CD1c-positive myeloid dendritic cell (primary cell): ENCODE measurements at regions not wholly inside any gene's neighbourhood (a gene's known extent, or its start where the extent isn't known, plus 50 kb on each side); places are given as distances from the start of the nearest gene placed in this dataset.
"Not testable (repeated sequence)": the region's sequence is repeated elsewhere in the genome, so short reads cannot be mapped to it uniquely, and the experiment has no call there.

Experiments used
- DNase-seq: peaks from one replicate; pipeline ENCODE4 v3.0.0-alpha.2; 2016; ENCODE audit errors: extremely low spot score

DNA sequence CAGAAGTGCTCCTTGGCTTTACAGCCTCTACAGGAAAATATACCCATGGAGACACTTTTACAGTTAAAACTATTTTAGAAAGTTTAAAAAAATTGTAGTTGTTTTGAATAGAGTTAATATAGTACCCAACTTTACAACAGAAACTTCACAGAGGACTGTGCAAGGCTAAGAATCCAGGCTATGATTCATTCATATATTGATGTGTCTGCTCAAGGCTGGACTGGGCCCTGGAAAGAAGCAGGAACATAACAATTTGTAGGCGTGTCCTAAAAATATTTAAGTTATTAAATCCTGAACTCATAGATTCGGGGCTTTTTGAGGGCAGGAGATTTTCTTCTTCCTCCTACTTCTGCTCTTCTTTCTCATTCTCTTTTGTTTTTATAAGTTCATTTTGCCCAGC lies 291.5 kb upstream of the CCDC179 start:
- no peak for DNase-seq

DNA sequence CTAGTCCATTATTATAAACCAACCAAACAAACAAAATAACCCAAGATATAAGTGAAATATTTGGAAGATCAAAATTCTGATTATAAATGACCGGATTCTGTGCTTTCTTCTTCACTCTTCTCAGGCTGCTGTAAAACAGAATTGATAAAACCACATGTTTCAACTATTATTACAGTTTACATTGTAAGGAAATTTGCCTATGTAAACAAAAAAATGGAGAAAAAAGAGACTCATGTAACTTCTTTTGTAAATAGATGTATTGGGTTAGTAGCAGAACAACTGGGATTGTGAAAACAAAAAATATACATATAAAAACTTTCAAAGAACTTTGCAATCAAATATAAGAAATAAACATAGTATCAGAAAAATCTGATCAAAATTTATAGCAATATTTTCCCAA lies 295.2 kb upstream of the CCDC179 start:
- DNase-seq = no peak

DNA sequence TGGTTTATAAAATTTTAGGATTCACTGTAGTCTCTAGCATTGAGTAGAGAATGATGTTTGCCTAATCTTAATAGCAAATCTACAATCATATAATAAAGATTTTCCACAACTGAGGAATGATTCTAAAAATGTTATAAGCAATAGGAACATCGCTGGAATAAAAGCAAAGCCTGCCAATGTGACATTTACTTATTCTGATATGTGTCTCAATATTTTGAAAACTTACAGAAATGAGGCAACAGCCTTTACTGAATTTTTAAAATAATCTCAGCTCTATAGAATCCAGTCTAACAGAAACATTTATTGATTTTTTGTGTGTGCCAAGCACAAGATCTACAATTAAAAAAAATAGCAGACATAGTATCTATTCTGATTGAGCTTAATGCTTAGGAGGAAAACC lies 303.7 kb upstream of the CCDC179 start:
- no peak for DNase-seq

GRCh38 chr11:23166376-23166775 lies 306.1 kb upstream of the CCDC179 start:
- DNase-seq = no peak

DNA sequence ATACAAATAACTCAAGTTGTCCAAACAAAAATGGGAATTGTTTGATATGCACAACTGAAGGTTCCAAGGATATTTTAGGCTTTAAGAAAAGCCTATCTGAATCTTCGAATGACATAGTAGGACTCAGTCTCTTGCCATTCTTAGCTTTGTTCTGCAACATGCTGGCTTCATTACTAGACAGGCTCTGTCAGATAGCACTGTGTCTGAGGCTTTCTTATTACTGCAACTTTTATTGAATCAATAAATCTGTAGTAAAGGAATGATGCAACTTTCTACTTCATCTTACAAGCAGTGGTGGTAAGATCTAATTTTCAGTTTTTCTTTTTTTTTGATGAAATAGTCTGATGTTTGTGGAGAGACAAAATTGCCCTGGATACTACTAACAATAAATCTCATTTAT lies 319.3 kb upstream of the CCDC179 start:
- DNase-seq = no peak

- DNase-seq = no peak
These were observed 320.9 kb upstream of the CCDC179 start for GRCh38 chr11:23181022-23181807.

DNA sequence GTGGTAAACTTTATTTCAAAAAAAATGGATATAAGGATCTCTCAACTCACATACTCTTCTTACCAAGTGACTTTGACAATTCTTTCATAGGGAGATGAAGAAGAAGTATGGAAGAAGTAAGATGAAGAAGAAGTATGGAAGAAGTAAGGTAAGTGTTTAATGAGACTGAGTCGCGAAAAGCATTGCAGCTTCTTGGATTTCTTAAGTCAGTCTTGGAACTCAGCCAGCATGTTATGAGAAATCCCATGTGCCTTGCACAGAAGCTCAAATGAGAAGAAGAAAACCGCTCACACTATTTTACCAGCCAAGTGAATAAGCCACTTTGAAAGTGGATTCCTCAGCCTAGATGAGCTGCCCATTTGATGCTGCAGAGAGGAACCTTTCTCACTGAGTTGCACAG lies 332.0 kb upstream of the CCDC179 start:
- DNase-seq = no peak

- no peak for DNase-seq
These were observed 341.8 kb upstream of the CCDC179 start for GRCh38 chr11:23201936-23202522.

DNA sequence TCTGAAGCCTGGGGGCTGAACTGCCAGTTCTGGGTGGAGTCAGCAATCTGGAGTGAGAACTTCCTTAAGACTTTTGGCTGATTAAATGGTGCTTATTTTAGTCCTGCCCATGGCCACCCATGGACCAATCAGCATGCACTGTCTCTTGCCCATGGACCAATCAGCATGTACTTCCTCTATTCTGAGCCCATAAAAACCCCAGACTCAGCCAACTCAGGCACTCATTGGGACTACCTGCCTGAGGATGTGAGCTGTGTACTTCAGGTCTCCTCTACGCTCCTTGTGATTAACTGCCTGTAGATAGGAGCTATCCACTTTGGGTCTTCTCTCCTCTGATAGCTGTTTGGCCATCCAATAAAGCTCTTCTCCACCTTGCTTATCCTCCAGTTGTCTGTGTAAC lies 342.3 kb upstream of the CCDC179 start:
- no peak for DNase-seq

DNA sequence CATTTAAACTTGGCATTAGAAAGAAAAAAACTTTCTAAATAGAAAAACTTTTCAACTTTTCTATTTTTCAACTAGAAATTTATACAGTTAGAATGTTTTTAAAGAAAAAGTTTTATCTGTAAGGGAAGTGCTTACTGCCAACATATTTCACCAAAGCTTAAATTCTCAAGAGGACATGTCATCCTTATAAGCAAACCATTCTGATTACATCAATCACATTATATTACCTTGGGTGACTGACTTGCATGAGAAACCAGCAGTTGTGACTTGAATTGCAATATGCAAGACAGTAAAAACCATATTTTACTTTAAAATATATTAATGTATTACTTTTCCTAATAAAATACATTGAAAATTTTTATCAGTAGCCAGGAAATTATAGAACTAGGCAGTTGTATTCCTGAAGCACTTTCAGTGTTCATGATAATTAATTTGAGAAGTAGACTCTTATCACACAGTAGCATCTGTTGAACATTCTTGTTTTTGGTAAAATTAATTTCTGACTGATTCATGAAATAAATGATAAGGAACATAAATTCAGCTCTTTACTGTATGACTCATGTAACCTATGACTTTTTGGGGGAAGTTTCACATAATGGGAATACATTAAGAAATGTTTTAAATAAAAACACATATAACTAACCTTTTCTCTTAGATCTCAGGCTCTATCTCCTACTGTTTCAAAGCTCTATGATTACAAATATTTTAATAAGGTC lies 345.0 kb upstream of the CCDC179 start:
- DNase-seq = no peak

DNA sequence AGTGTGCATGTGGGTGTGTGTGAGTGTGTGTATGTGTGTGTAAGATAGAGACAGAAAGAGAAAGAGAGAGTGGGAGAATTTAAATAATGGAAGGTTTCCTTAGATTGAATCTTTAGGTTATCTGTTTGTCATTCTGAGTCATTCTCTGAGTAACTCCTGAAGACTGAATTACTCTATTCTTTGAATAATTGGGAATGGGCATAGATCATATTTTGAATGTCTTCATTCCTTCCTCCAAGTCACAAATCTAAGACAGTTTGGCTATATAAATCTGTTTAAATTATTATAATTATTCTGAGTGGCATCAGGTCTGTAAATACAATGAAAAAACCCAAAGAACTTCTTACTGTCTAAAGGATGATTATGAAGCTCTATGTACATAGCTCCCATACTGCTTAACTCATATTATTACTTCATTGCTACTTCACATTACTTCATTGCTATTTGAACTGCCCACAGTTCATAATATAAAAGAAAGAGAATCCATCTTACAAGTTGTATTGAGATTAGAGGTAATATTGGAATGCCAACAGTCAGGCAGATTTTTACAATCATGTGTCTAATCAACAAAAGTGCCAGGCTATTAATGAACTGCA lies 346.6 kb upstream of the CCDC179 start:
- no peak for DNase-seq

DNA sequence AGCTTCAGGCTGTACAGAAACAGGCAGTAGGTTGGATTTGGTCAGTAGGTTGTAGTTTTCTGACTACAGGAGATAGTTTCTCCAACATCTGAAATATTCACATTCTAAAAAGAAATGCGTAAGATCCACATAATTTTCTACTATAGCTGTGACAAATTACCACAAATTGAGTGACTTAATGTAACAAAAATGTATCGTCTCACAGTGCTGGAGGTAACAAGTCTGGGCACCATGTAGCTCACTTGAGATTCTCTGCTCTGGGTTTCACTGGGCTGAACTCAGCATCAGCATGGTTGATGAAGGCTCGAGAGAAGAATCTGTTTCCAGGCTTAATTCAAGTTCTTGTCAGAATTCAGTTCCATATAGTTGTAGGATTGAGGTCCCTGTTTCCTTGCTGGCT lies 350.9 kb upstream of the CCDC179 start:
- no peak for DNase-seq

DNA sequence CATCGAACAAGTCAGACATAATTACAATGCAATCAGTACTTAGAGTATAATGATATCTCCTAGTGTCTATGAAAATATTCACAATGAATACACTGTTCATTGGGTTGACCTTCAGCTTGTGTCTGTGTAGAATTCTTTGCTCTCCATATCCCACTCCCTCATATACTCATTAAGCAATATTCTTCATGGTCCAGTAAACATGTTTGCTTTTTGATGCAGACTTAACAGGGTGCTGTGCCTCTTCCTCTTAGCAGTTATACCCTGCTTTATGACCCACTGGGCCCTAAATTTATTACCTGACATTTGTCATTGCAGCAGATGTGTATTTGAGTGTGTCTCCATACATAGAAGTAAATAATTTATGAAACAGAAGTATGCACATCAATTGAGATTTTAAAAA lies 352.5 kb upstream of the CCDC179 start:
- no peak for DNase-seq

DNA sequence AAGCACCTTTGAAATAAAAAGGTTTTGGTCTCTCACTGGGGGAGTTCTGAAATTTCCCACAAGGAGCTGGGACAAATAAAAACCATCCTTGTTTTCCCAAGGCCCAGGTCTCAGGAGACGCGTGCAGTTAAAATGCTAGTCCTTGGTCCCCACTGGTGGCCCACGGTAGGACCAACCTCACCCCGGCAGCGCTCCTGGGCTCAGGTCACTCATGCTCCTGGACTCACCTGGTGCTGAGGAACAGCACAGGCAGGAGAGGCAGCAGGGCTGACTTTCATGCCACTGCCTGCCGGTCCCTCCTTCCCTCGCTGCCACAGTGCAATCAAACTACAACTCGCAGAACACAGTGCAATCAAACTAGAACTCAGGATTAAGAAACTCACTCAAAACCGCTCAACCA lies 356.8 kb upstream of the CCDC179 start:
- no peak for DNase-seq

GRCh38 chr11:23220086-23220485 lies 359.8 kb upstream of the CCDC179 start:
- DNase-seq = not testable (repeated sequence)

DNA sequence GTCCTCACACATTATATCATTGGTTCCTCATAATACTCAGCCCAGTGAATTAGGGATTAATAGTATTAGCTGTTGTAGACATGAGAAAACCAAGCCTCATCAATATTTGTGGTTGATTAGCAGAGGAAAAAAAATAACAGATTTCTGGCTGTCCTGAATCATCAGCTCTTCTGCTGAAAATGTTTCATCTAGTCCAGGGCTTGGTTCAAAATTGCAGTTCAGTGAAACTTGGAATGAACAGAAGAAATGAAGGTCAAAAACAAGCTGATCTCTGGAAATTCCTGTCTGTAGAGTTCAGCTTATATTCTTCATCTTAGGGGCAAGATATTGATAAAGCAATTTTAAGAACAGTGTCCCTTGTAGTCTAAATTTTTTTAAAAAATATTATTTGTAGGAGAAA lies 361.1 kb upstream of the CCDC179 start:
- no peak for DNase-seq

DNA sequence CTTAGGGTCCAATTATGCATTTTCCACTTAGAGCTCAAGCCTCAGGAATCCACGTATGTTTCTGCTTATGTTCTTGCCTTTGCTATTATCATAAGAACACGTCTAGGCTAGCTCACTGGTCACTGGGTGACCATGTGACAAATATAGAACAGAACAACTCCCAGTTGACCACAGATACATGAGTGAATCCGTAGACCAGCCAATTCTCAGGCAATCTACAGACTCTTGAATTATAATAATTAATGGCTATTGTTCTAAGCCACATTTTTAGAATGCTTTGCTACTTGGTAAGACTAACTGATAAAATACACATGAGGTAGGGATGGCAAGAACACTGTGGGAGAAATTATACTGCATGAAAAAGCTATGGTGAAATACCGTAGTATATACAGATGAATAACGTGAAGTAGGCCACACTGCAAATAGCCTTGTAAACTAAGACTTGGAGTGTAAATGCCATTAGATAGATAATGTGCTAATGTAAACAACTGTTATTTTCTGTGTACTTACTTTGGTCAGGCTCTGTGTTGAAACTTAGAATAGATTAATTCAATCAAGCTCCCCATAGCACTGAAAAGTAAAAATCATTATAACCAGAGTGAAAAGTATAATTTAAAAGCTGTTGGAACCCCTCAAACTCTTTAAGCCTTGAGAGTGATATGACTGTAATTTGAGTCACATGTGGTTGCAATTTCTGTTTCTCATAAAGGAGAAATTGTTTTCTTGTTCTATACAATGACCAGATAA lies 366.2 kb upstream of the CCDC179 start:
- no peak for DNase-seq

DNA sequence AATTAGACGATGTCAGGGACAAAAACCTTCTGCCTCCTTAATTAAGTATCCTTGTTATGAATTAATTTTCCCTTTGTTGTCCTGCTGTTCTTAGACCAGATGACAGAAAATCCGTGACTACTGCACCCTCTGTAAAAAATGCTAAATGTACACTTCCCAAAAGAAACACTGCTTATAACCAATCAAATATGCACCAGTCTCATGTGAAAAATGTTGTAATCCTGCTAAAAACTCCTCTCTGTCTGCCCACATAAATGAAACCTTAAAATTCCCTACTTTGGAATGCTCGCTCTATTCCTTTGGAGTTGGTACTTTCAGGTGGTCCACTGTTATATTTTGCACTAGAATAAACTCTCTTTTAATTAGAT lies 366.8 kb upstream of the CCDC179 start:
- DNase-seq = no peak

- DNase-seq = no peak
These were observed 372.4 kb upstream of the CCDC179 start for GRCh38 chr11:23232652-23233051.

DNA sequence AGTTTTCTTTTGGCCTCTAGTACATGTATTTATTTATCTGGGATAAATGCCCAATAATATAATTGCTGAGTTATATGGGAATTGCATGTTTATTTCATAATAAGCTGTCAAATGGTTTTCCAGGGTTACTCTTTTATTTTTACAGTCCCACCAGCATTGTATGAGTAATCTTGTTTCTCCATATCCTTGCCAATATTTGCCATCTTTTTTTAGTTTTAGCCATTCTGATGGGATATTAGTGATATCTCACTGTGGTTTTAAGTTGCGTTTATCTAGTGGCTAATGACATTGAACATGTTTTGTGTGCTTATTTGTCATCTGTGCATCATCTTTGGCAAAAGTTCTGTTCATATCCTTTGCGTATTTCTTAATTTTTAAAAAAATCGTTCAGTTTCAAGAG lies 372.8 kb upstream of the CCDC179 start:
- DNase-seq = no peak

DNA sequence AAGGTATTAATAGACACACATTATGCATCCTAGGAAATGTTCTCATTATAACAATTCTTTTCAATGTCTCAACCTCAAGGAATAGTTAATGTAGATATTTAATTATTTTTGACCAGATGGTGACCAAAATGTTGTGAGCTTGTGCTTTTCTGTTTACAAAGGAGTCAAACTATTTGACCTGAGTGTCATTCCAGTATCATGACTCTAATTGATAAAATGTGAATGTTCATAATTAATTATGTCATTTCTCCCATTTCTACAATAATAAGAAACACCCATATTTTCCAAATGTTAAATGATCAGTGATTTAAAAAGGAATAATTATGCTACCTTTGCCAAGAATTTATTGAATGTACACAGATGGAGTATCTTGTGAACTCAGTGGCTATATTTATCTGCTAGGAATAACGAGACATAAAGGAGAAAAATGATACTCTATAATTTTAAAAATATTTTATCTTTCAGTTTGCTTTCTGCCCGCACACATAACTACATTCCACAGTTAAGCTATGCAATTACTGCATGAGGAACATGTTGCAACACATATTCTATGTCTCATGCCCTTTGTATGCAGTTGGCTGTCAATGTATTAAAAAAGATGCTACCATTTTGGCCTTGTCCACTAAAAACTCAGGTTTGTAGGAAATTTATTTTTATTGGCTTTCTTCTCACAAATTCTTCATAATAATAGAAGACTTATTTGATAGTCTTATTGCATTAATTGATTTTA lies 376.7 kb upstream of the CCDC179 start:
- no peak for DNase-seq
